GM12865 (cell line): ENCODE measurements at regions not wholly inside any gene's neighbourhood (a gene's known extent, or its start where the extent isn't known, plus 50 kb on each side); places are given as distances from the start of the nearest gene placed in this dataset.

Experiments used
- DNase-seq: peaks from one replicate; pipeline ENCODE4 v3.0.0; 2010; ENCODE audit warnings: low read depth
- H3K4me3 ChIP-seq: 2 replicates; pipeline ENCODE4 v1.5.1; 2011; ENCODE audit warnings: mild to moderate bottlenecking, low read depth, low read length, control low read depth
- TF ChIP-seq, protein P1 (sequence below): IDR thresholded peaks from 2 replicates; pipeline ENCODE4 v1.5.1; 2011; ENCODE audit warnings: low read length, control low read depth, low read depth, inconsistent platforms; ENCODE audit not compliant: insufficient read depth; ENCODE audit errors: missing control alignments

DNA sequence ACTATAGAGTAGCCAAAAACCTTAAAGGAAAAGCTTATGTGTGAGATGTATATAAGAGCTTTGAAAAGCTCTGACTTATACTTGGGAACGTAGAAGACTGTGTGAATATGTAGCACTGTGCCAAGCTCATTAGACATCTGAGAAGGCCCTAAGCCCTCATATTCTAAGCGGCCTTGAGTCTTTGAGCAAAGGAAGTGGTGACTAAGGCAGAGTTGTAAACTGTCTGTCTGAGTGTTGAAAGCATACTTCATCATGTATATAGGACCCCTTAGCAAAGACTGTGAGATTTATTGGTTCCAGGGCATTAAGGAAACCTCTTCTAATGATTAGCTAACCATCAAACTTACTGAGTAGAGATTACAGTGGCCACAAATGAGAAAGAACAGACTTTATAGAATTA is 153.3 kb upstream of the LYPLAL1 start:
- DNase-seq = no peak
- H3K4me3 ChIP-seq = no peak overlapping the region
- TF ChIP-seq, protein P1, sequence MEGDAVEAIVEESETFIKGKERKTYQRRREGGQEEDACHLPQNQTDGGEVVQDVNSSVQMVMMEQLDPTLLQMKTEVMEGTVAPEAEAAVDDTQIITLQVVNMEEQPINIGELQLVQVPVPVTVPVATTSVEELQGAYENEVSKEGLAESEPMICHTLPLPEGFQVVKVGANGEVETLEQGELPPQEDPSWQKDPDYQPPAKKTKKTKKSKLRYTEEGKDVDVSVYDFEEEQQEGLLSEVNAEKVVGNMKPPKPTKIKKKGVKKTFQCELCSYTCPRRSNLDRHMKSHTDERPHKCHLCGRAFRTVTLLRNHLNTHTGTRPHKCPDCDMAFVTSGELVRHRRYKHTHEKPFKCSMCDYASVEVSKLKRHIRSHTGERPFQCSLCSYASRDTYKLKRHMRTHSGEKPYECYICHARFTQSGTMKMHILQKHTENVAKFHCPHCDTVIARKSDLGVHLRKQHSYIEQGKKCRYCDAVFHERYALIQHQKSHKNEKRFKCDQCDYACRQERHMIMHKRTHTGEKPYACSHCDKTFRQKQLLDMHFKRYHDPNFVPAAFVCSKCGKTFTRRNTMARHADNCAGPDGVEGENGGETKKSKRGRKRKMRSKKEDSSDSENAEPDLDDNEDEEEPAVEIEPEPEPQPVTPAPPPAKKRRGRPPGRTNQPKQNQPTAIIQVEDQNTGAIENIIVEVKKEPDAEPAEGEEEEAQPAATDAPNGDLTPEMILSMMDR = no peak

DNA sequence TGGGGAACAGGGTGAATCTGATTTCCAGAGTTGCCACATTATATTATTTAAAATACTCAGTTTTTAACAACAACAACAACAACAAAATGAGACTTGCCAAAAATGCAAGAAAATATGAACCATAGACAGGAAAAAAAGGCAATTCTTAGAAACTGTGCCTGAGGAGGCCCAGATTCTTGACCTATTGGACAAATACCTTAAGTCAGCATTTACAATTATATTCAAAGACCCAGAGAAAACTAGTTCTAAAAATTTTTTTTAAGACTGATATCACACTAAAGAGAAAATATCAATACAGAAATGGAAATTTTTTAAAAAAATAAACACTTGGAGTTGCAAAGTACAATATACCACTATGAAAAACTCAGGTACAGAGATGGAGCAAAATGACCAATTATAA is 152.8 kb upstream of the LYPLAL1 start:
- TF ChIP-seq, protein P1 = no peak
- no peak overlapping the region for H3K4me3 ChIP-seq
- DNase-seq = no peak

DNA sequence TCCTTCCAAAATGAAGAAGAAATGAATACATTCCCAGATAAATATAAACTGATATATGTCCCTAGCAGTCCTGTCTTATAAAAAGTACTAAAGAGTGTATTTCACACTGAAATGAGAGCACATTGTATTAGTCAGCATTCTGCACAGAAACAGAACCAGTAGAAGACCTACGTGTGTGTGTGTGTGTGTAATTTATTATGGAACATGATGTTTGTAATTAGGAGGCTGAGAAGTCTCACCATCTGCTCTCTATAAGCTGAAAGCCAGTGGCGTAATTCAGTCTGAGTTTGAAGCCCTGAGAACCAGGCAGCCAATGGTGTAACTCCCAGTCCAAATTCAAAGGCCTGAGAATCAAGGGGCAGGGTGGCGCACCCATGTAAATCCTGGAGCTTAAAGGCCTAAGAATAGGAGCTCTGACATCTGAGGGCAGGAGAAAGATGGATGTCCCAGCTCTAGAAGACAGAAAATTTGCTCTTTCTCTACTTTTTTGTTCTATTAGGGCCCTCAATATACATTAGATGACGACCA is 146.5 kb upstream of the LYPLAL1 start:
- no peak for DNase-seq
- TF ChIP-seq, protein P1 = no peak
- no peak overlapping the region for H3K4me3 ChIP-seq

DNA sequence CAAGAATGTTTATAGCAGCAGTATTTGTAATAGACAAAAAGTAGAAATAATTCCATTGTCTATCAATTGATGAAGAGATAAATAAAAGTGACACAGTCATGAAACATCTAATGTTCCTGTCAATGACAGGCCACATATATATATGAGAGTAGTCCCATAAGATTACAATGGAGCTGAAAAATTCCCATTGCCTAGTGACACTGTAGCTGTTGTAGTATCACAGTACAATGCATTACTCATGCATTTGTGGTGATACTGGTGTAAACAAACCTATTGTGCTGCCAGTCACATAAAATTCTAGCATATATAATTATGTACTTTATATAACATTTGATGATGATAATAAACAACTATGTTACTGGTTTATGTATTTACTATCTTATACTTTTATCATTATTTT is 141.9 kb upstream of the LYPLAL1 start:
- no peak for DNase-seq
- TF ChIP-seq, protein P1 = no peak
- no peak overlapping the region for H3K4me3 ChIP-seq

DNA sequence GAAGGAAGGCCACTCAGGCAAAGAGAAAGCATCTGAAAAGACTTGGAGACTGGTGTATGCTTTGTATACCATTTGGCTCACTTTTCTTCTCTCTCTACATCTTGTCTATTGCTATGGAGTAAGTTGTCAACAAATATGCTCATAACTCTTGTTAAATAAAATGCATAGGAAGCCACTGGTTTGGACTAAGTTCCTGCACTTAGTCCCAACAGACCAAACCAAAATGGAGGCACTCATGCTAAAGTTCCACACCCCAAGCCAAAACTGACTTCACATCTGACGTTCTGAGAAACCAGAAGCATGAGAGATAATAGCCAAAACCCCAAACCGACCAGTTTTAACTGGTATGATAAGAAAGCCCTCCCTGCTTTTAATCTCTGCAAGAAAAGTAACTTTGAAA is 135.3 kb upstream of the LYPLAL1 start:
- no peak overlapping the region for H3K4me3 ChIP-seq
- DNase-seq = no peak
- TF ChIP-seq, protein P1 = no peak

DNA sequence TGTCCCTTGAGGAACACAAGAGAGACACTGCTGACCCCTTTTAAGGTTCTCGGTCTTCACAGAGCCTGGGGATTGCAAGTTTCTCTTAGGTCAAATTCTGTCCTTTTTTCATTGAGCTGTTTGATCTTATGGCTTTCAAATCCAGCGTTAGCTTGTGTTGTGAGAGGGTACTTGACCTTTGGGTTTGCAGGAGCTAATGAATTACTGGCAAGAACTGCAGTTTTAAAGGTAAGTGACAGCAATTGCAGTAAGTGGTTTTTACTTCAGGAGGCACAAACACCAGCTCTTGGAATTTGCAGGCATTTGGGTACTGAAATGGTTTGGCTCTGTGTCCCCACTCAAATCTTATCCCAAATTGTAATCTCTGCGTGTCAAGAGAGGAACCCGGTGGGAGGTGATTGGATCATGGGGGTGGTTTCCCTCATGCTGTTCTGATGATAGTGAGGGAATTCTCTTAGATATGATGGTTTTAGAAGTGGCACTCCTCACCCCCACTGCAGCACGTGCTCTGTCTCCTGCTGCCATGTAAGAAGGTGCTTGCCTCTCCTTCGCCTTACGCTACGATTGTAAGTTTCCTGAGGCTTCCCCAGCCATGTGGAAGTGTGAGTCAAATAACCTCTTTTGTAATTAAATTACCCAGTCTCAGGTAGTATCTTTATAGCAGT is 134.5 kb upstream of the LYPLAL1 start:
- H3K4me3 ChIP-seq = no peak overlapping the region
- DNase-seq = no peak
- TF ChIP-seq, protein P1 = no peak

DNA sequence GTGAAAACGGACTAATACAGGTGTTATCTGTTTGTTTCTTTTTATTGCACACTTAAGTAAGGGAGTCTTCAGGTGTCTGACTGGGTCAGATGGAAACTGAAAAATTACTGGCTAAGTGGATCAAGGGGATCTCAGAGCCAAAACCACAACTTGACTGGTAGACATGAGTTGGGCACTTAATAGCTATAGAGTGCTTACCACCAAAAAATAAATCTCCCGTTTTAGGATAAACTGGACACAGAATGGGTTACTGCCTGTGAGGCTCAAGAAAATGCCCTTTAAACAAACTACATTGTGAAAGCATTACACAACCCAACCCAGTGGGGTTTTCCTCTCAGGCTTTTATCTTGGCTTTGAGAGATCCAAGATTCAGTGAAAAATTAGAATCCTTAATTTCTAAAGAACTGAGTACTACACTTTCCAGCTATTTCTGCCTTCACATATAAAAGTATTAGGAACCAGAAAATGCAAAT is 134.0 kb upstream of the LYPLAL1 start:
- no peak for DNase-seq
- H3K4me3 ChIP-seq = no peak overlapping the region
- TF ChIP-seq, protein P1 = no peak
